Cardiac muscle cell (in vitro differentiated cells and primary cell): ENCODE measurements at regions not wholly inside any gene's neighbourhood (a gene's known extent, or its start where the extent isn't known, plus 50 kb on each side); places are given as distances from the start of the nearest gene placed in this dataset.

Experiments used
- DNase-seq, 2 donors: peaks; one replicate each; pipeline versions ENCODE4 v3.0.0 to v3.0.0-alpha.2; 2010 to 2017; ENCODE audit warnings: low read depth in 1 of 2, low spot score in 1 of 2
- H3K27ac ChIP-seq: fragments of 200-600 bp; sonication (generic); 2 replicates; pipeline ENCODE4 v1.5.1; 2016
- H3K27me3 ChIP-seq: fragments of 200-600 bp; sonication (generic); 2 replicates; pipeline ENCODE4 v1.6.0; 2016; ENCODE audit warnings: control low read depth
- H3K36me3 ChIP-seq: fragments of 200-600 bp; sonication (generic); 2 replicates; pipeline ENCODE4 v1.5.1; 2016; ENCODE audit warnings: control low read depth
- H3K4me1 ChIP-seq: fragments of 200-600 bp; sonication (generic); 2 replicates; pipeline ENCODE4 v1.8.1; 2017; ENCODE audit warnings: low read depth, mild to moderate bottlenecking, mixed run types
- H3K4me3 ChIP-seq: fragments of 200-600 bp; sonication (generic); 2 replicates; pipeline ENCODE4 v1.5.1; 2016; ENCODE audit warnings: mild to moderate bottlenecking
- H3K9me3 ChIP-seq: fragments of 200-600 bp; sonication (generic); 2 replicates; pipeline ENCODE4 v1.5.1; 2017; ENCODE audit warnings: low read depth, mild to moderate bottlenecking, control low read depth
- TF ChIP-seq, protein P1 (sequence below): IDR thresholded peaks from 2 replicates; pipeline ENCODE4 v1.5.1; 2012; ENCODE audit warnings: low read depth, mild to moderate bottlenecking, low read length

DNA sequence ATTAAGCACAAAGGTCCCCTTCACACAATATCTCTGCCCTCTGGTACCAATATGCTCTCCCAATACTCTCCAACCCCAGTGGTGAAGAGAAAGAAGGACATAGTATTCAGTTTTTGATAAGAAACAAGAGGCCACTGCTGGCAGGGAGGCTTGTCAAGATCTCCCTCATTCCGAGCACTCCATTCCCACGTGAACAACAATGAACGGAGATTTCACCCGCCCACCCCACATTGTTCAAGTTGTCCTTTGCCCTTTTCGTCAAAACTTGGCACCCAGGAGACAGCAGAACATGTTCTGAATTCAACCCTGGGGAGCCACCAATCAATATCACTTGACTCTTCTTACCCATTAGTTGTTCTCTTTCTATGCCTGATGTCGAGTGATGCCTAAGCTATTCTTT is 54.2 kb upstream of the SLC25A4 start:
- Histone ChIP-seq H3K4me1 (no peaks in the 10 kb centered on the region), H3K36me3 (no peaks in the 10 kb centered on the region), H3K9me3 (no peaks in the 10 kb centered on the region), H3K27me3 (no peaks in the 10 kb centered on the region), H3K4me3 (no peak overlapping the region), H3K27ac (no peak overlapping the region)
- TF ChIP-seq, protein P1, sequence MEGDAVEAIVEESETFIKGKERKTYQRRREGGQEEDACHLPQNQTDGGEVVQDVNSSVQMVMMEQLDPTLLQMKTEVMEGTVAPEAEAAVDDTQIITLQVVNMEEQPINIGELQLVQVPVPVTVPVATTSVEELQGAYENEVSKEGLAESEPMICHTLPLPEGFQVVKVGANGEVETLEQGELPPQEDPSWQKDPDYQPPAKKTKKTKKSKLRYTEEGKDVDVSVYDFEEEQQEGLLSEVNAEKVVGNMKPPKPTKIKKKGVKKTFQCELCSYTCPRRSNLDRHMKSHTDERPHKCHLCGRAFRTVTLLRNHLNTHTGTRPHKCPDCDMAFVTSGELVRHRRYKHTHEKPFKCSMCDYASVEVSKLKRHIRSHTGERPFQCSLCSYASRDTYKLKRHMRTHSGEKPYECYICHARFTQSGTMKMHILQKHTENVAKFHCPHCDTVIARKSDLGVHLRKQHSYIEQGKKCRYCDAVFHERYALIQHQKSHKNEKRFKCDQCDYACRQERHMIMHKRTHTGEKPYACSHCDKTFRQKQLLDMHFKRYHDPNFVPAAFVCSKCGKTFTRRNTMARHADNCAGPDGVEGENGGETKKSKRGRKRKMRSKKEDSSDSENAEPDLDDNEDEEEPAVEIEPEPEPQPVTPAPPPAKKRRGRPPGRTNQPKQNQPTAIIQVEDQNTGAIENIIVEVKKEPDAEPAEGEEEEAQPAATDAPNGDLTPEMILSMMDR: no peak
- DNase-seq: no peak

DNA sequence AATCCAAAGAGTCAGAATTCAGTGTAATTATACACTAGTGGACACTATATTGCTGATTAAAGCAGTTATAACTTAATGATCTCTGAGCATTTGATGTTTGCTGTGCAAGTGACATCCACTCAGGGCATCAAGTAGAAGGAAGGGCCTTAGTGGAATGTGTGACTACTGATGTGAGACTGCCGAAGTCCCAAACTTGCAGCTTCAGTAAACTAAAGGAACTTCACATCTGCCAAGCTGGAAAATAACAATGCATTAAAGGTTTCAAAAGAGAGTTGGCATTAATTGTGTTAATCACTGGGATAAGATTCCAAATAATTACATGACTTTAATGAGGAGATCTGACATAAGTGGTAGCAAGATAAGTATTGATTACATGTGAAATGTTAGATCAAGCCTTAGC is 52.5 kb upstream of the SLC25A4 start:
- TF ChIP-seq, protein P1: no peak

DNA sequence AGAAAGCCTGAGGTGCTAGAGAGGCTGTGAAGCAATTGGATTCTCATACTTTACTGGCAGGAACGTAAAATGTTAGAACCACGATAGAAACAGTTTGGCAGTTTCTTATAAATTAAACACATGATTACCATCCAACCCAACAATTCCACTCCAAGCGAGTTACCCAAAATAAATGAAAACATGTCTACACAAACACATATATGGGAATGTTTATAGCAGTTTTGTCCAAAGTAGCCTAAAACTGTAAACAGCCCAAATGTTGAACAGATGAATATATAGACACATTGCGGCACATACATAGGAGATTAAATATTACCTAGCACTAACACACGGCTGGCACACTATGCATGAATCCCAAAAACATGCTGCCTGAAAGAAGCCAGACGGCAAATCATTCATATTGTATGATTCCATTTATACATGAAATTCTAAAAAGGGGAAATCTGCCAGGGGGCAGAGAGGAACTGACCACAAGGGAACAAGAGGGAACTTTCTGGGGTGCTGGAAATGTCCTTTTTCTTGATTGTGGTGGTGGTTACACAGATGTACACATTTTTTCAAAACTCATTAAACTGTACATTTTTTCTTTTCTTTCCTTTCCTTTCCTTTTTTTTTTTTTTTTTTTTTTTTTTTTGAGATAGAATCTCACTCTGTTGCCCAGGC is 50.4 kb upstream of the SLC25A4 start:
- no peaks in the 10 kb centered on the region for H3K9me3 ChIP-seq
- no peak for DNase-seq
- no peak overlapping the region for H3K27ac ChIP-seq
- H3K27me3 ChIP-seq: no peaks in the 10 kb centered on the region
- TF ChIP-seq, protein P1: no peak
- H3K4me1 ChIP-seq: no peaks in the 10 kb centered on the region
- no peak overlapping the region for H3K4me3 ChIP-seq
- no peaks in the 10 kb centered on the region for H3K36me3 ChIP-seq

More for the DNA sequence above, 52.5 kb upstream of the SLC25A4 start:
- no peak for DNase-seq
- no peaks in the 10 kb centered on the region for H3K4me1 ChIP-seq
- no peak overlapping the region for H3K4me3 ChIP-seq
- H3K27ac ChIP-seq: no peak overlapping the region
- no peaks in the 10 kb centered on the region for H3K27me3 ChIP-seq
- H3K9me3 ChIP-seq: no peaks in the 10 kb centered on the region
- H3K36me3 ChIP-seq: no peaks in the 10 kb centered on the region
